OCI-LY3 (cell line): ENCODE measurements at regions not wholly inside any gene's neighbourhood (a gene's known extent, or its start where the extent isn't known, plus 50 kb on each side); places are given as distances from the start of the nearest gene placed in this dataset.

ENCODE experiments used
- CTCF ChIP-seq: fragments of 200-600, 300-600 bp; sonication (generic); IDR thresholded peaks from 2 replicates; pipeline ENCODE4 v1.5.1; 2014; ENCODE audit warnings: antibody characterized with exemption, low read length, low read depth
- EZH2phosphoT487 ChIP-seq: fragments of 200-600 bp; shearing (Covaris generic); IDR thresholded peaks from 2 replicates; pipeline ENCODE4 v1.6.1; 2018; ENCODE audit warnings: antibody characterized with exemption, mixed run types, low read depth

GRCh38 chr10:91682912-91683311 is 50.0 kb upstream of the PPP1R3C start:
- TF ChIP-seq CTCF (no peak), EZH2phosphoT487 (no peak)
